Heart left ventricle (tissue), 13 donors: ENCODE measurements at regions not wholly inside any gene's neighbourhood (a gene's known extent, or its start where the extent isn't known, plus 50 kb on each side); places are given as distances from the start of the nearest gene placed in this dataset.

Source experiments
- CTCF ChIP-seq, 12 donors: fragments of 200-600 bp; sonication (generic) in 4 of 12; IDR thresholded peaks; one replicate each; pipeline versions ENCODE4 v1.5.0 to v1.8.0; 2018 to 2022; ENCODE audit warnings: antibody characterized with exemption in 12 of 12, mild to moderate bottlenecking in 5 of 12
- POLR2A ChIP-seq, 2 donors: fragments of 450-650 bp; IDR thresholded peaks; one replicate each; pipeline ENCODE4 v1.6.1; 2017; ENCODE audit warnings: antibody characterized with exemption in 2 of 2, mild to moderate bottlenecking in 2 of 2, moderate library complexity in 2 of 2
- donor health status: ischemic (EF 13 %, LVEDD 7.1; RV severe dilation, severe dysfunction).
- donor health status: DM: no; HTN: yes; CAD: no.
- donor health status: DM: no; HTN: no; CAD: no.
- donor health status: ischemic (EF 25% LVEDD 6.9; RV normal size, moderate dysfunction).
- donor health status: ischemic (EF 25% LVEDD 5.7; RV mildly dilated, moderate dysfunction).
- donor health status: ischemic (EF 35%, LVEDD 5.7; RV mildly dilated, moderate dysfunction).
- donor health status: nonischemic (EF 11% LVEDD 7.7; RV severe dilation, severe dysfunction).
- donor health status: DM: yes; HTN: yes; CAD: no.
- donor health status: PGD.
- donor health status: ischemic (EF 29% LVEDD 5.4; RV normal size, mild dysfunction).
- donor health status: nonischemic (EF 23%, LVEDD 6.1; RV moderate dilation, normal function).

DNA sequence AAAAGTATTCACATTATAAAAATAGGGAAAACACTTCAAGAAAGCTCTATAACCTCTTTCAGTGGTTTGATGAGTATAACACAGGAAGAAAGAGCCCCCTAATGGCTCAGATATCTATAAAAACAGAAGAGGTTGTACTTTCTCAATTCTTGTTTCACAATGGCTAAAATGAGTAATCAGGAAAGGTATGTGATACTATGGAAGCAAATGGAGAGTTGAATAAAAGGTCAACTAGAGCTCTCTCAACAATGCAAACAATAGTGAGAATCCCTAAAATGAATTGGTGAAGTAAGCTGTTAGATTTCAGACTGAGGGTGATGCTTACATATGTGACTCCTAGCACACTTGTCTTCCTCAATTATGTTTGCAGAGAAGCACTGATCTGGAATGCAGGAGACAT is 584.6 kb upstream of the CDH18 start:
- no peak for TF ChIP-seq POLR2A (IDR thresholded peaks at IDR 0.05)
- no peak for TF ChIP-seq CTCF (IDR thresholded peaks at IDR 0.05)
